A673 (cell line): ENCODE measurements at regions not wholly inside any gene's neighbourhood (a gene's known extent, or its start where the extent isn't known, plus 50 kb on each side); places are given as distances from the start of the nearest gene placed in this dataset.
"Not testable (repeated sequence)": the region's sequence is repeated elsewhere in the genome, so short reads cannot be mapped to it uniquely, and the experiment has no call there.

Experiments
- BruUV-seq: library from RNA; stranded (reverse); fragments of 400-500 nt; replicated peaks from 2 replicates; lab custom pipeline; 2021; lab: Mats Ljungman, UMichigan
- CTCF ChIA-PET: fragments of 300-600 bp; sonication (Branson Sonifier 250); formaldehyde crosslinking; loops from one replicate; lab custom pipeline; 2022; ENCODE audit warnings: antibody characterized with exemption; lab: Charles Lee
- POLR2A ChIA-PET: fragments of 300-600 bp; sonication (Branson Sonifier 250); formaldehyde crosslinking; loops from one replicate; lab custom pipeline; 2022; ENCODE audit warnings: antibody characterized with exemption; ENCODE audit not compliant: low non-redundant PET; lab: Charles Lee
- DNase-seq: peaks from one replicate; pipeline ENCODE4 v3.0.0-alpha.2; 2015; ENCODE audit warnings: low spot score
- H3K27ac ChIP-seq: fragments of 200-600 bp; sonication (generic); 2 replicates; pipeline ENCODE4 v1.5.1; 2016; ENCODE audit warnings: mixed run types, low read depth, mild to moderate bottlenecking, mixed read lengths, antibody characterized with exemption, low read length; ENCODE audit not compliant: poor library complexity, severe bottlenecking
- H3K27me3 ChIP-seq: fragments of 200-600 bp; sonication (generic); replicated peaks from 2 replicates; pipeline ENCODE4 v1.6.1; 2017; ENCODE audit warnings: mixed run types, low read depth, mild to moderate bottlenecking, mixed read lengths, antibody characterized with exemption, low read length; ENCODE audit not compliant: insufficient read depth, poor library complexity
- H3K36me3 ChIP-seq: fragments of 200-600 bp; sonication (generic); 2 replicates; pipeline ENCODE4 v1.6.1; 2016; ENCODE audit warnings: mixed run types, mild to moderate bottlenecking, mixed read lengths, antibody characterized with exemption, low read length; ENCODE audit not compliant: insufficient read depth, poor library complexity, severe bottlenecking
- H3K4me1 ChIP-seq: fragments of 200-600 bp; sonication (generic); 2 replicates; pipeline ENCODE4 v1.6.1; 2017; ENCODE audit warnings: mixed run types, mild to moderate bottlenecking, mixed read lengths, antibody characterized with exemption, low read length; ENCODE audit not compliant: insufficient read depth, poor library complexity, severe bottlenecking
- H3K4me3 ChIP-seq: fragments of 200-600 bp; sonication (generic); 2 replicates; pipeline ENCODE4 v1.5.1; 2016; ENCODE audit warnings: low read depth, mixed run types, mild to moderate bottlenecking, mixed read lengths, low read length; ENCODE audit not compliant: poor library complexity, severe bottlenecking
- H3K9me3 ChIP-seq: fragments of 200-600 bp; sonication (generic); 2 replicates; pipeline ENCODE4 v1.6.1; 2016; ENCODE audit warnings: mixed run types, low read depth, mild to moderate bottlenecking, mixed read lengths, antibody characterized with exemption, low read length; ENCODE audit not compliant: poor library complexity, severe bottlenecking
- CTCF ChIP-seq: fragments of 300-800, 200-600 bp; sonication (generic); conservative IDR thresholded peaks from 2 replicates; pipeline ENCODE4 v1.5.1; 2017; ENCODE audit warnings: low read depth, mild to moderate bottlenecking, antibody characterized with exemption, low read length, moderate library complexity, mixed read lengths
- EZH2 ChIP-seq: fragments of 200-600 bp; sonication (generic); IDR thresholded peaks from 2 replicates; pipeline ENCODE4 v1.6.1; 2017; ENCODE audit warnings: borderline replicate concordance, low read depth, mild to moderate bottlenecking, mixed read lengths, antibody characterized with exemption, low read length; ENCODE audit not compliant: poor library complexity, severe bottlenecking
- intact Hi-C: fragments of 100-400 bp; cut with micrococcal nuclease; formaldehyde crosslinking; loops from one replicate; pipeline ENCODE4 v1.10.0; 2022; ENCODE audit not compliant: unreplicated experiment

DNA sequence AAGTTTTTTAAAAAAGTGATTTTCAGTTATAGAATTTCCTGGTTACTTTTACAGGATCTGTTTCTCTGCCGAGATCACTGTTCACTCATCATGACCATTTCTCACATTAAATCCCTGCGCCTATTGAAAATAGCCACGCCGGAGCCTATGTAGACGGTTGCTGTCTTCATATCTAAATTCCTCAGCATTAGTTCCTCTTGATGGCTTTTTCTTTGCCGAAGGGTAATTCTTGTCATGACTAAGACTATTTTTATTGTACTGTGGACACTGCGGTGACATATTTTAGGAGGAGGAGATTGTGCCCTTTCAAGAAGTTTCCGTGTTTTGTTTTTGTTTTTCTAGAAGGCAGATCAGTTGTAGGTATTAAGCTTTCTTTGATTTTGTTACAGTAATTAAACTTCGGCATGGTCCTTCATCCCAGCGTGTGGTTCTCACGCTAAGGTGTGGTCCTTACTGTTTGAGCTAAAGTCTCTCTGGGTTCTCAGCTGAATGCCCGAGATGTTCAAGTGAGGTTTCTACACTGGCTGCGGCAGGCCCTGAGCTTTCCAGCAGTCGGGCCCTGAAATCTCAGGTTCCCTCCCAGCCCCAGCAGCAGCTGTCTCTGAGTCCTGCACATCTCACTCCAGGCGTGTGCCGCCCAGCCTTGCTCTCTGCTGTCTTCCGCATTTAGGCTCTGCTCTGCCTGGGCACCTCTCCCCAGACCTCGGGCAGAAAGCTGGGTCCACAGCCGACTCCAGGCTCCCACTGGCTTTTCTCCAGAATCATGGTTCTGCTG is 1110.5 kb downstream of the TBC1D22A start:
- H3K36me3 ChIP-seq = no peaks in the 10 kb centered on the region
- intact Hi-C loops = no loop called here
- H3K4me3 ChIP-seq = no peak overlapping the region
- no TSS peak for BruUV-seq
- POLR2A ChIA-PET = no interaction called here
- H3K9me3 ChIP-seq = peaks cover 2% of the 10 kb centered on the region
- no peak for TF ChIP-seq CTCF
- no peak for TF ChIP-seq EZH2
- no peak overlapping the region for H3K27ac ChIP-seq
- CTCF ChIA-PET = no interaction called here
- peaks cover 38% of the 10 kb centered on the region for H3K27me3 ChIP-seq
- no peaks in the 10 kb centered on the region for H3K4me1 ChIP-seq
- no peak for DNase-seq

DNA sequence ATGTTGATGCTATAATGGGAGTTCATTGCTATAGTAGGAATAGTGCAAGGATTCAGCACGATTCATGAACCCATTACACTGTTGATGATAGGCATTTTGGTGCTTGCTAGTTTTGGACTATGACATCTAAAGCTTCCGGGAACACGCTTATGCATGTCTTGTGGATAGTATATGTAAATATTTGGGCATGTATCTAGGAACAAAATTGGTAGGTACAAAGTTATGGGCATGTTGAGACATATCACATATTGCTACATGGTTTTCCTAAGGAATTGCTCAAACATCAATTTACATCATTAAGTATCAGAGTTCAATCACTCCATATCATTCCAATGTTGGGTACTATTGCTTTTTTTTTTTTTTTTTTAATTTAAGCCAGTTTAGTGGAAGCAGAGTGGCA is 1103.2 kb downstream of the TBC1D22A start:
- ChIA-PET POLR2A (no interaction called here), CTCF (no interaction called here)
- H3K36me3 ChIP-seq = no peaks in the 10 kb centered on the region
- TF ChIP-seq EZH2 (no peak), CTCF (no peak)
- BruUV-seq = no TSS peak
- H3K27ac ChIP-seq = no peak overlapping the region
- intact Hi-C loops = no loop called here
- no peaks in the 10 kb centered on the region for H3K4me1 ChIP-seq
- H3K27me3 ChIP-seq = peaks cover 4% of the 10 kb centered on the region
- H3K4me3 ChIP-seq = no peak overlapping the region
- no peak for DNase-seq
- peaks cover 5% of the 10 kb centered on the region for H3K9me3 ChIP-seq

GRCh38 chr22:47862394-47862793 is 1099.9 kb downstream of the TBC1D22A start:
- intact Hi-C loops = no loop called here
- BruUV-seq = no TSS peak
- TF ChIP-seq CTCF = no peak
- TF ChIP-seq EZH2 = no peak
- H3K27ac ChIP-seq = no peak overlapping the region
- CTCF ChIA-PET = no interaction called here
- H3K9me3 ChIP-seq = no peaks in the 10 kb centered on the region
- POLR2A ChIA-PET = no interaction called here
- no peaks in the 10 kb centered on the region for H3K36me3 ChIP-seq
- no peak overlapping the region for H3K4me3 ChIP-seq
- no peak for DNase-seq
- no peaks in the 10 kb centered on the region for H3K4me1 ChIP-seq
- H3K27me3 ChIP-seq = peaks cover 5% of the 10 kb centered on the region

GRCh38 chr22:47860907-47861306 is 1098.5 kb downstream of the TBC1D22A start:
- H3K27me3 ChIP-seq, H3K4me3 ChIP-seq, POLR2A ChIA-PET, H3K9me3 ChIP-seq, CTCF ChIA-PET, H3K27ac ChIP-seq, H3K4me1 ChIP-seq, DNase-seq, intact Hi-C loops, BruUV-seq, H3K36me3 ChIP-seq: not testable (repeated sequence)
